HCT116 (cell line): ENCODE measurements at regions not wholly inside any gene's neighbourhood (a gene's known extent, or its start where the extent isn't known, plus 50 kb on each side); places are given as distances from the start of the nearest gene placed in this dataset.

ENCODE experiments used
- ATAC-seq: fragments of 200-7000 bp; cut with Tn5 transposase; 2 replicates; pipeline ENCODE4 v1.9.1; 2020; ENCODE audit warnings: mild to moderate bottlenecking, moderate library complexity
- BruUV-seq: library from RNA; stranded (reverse); fragments of 400-500 nt; replicated peaks from 2 replicates; lab custom pipeline; 2021; lab: Mats Ljungman, UMichigan
- CTCF ChIA-PET: fragments of 300-600 bp; sonication (Branson Sonifier 250); formaldehyde crosslinking; loops from one replicate; lab custom pipeline; 2021; ENCODE audit warnings: antibody characterized with exemption; lab: Charles Lee
- POLR2A ChIA-PET: fragments of 300-600, 350-600 bp; sonication (Branson Sonifier 250); formaldehyde crosslinking; loops from one replicate; lab custom pipeline; 2021; ENCODE audit warnings: antibody characterized with exemption; lab: Charles Lee
- RAD21 ChIA-PET, 2 experiments: fragments of 300-600 bp; sonication (Branson Sonifier 250); formaldehyde crosslinking; loops; one replicate each; lab custom pipeline; 2023; ENCODE audit warnings: low total read pairs in 2 of 2; ENCODE audit not compliant: uncharacterized antibody in 2 of 2, unreplicated experiment in 2 of 2, low non-redundant PET in 1 of 2; lab: Charles Lee
- DNase-seq: peaks from one replicate; pipeline ENCODE4 v3.0.0-alpha.2; 2010; ENCODE audit warnings: low read depth, low spot score
- H2AFZ ChIP-seq: fragments of 200-600 bp; shearing (Covaris generic), sonication (generic); 2 replicates; pipeline ENCODE4 v1.6.1; 2017; ENCODE audit warnings: low read depth, mixed run types, mixed read lengths, antibody characterized with exemption, low read length; ENCODE audit not compliant: poor library complexity, severe bottlenecking
- H3K27ac ChIP-seq: 2 replicates; pipeline ENCODE4 v1.5.1; 2012; ENCODE audit warnings: low read depth, low read length
- H3K27me3 ChIP-seq: fragments of 200-600 bp; sonication (generic); 2 replicates; pipeline ENCODE4 v1.6.1; 2016; ENCODE audit warnings: mixed run types, low read length, mixed read lengths; ENCODE audit not compliant: insufficient read depth
- H3K36me3 ChIP-seq, 2 experiments: fragments of 200-500 bp in 1 of 2; fragments of 200-600 bp in 1 of 2; sonication (Bioruptor generic) in 1 of 2; sonication (generic) in 1 of 2; 2 replicates each; pipeline versions ENCODE4 v1.5.1 to v1.6.1; 2014 to 2016; ENCODE audit warnings: low read length in 2 of 2, inconsistent platforms in 1 of 2, mixed read lengths in 1 of 2, mixed run types in 1 of 2; ENCODE audit not compliant: insufficient read depth in 2 of 2, control insufficient read depth in 1 of 2
- H3K4me1 ChIP-seq, 2 experiments: fragments of 200-600 bp in 1 of 2; sonication (generic) in 1 of 2; 2 replicates each; pipeline versions ENCODE4 v1.5.1 to v1.6.1; 2012 to 2017; ENCODE audit warnings: low read length in 2 of 2, inconsistent platforms in 1 of 2, mild to moderate bottlenecking in 1 of 2, mixed read lengths in 1 of 2, mixed run types in 1 of 2, moderate library complexity in 1 of 2; ENCODE audit not compliant: insufficient read depth in 2 of 2, control insufficient read depth in 1 of 2
- H3K4me2 ChIP-seq: fragments of 200-600 bp; sonication (generic); 2 replicates; pipeline ENCODE4 v1.6.1; 2017; ENCODE audit warnings: mixed run types, low read length, mixed read lengths
- H3K4me3 ChIP-seq, 2 experiments: fragments of 200-600 bp in 1 of 2; sonication (generic) in 1 of 2; replicated peaks in 1 of 2; 2 replicates each; pipeline ENCODE4 v1.5.1; 2011 to 2016; ENCODE audit warnings: low read length in 2 of 2, control low read depth in 1 of 2, low read depth in 1 of 2, mild to moderate bottlenecking in 1 of 2, mixed read lengths in 1 of 2, mixed run types in 1 of 2
- H3K79me2 ChIP-seq: fragments of 200-600 bp; sonication (generic); 2 replicates; pipeline ENCODE4 v1.6.1; 2017; ENCODE audit warnings: mild to moderate bottlenecking, mixed run types, low read length, moderate library complexity, mixed read lengths; ENCODE audit not compliant: insufficient read depth
- H3K9ac ChIP-seq: fragments of 200-600 bp; sonication (generic); 2 replicates; pipeline ENCODE4 v1.6.1; 2016; ENCODE audit warnings: low read length, mixed read lengths
- H3K9me2 ChIP-seq: fragments of 200-600 bp; sonication (generic), shearing (Covaris generic); 2 replicates; pipeline ENCODE4 v1.6.1; 2017; ENCODE audit warnings: mixed run types, mild to moderate bottlenecking, moderate library complexity; ENCODE audit not compliant: insufficient read depth
- H3K9me3 ChIP-seq, 2 experiments: fragments of 200-500 bp in 1 of 2; fragments of 200-600 bp in 1 of 2; sonication (Bioruptor generic) in 1 of 2; sonication (generic) in 1 of 2; 2 replicates each; pipeline ENCODE4 v1.6.1; 2014 to 2017; ENCODE audit warnings: low read length in 2 of 2, mixed read lengths in 2 of 2, inconsistent platforms in 1 of 2, low read depth in 1 of 2, mild to moderate bottlenecking in 1 of 2, mixed run types in 1 of 2, moderate library complexity in 1 of 2; ENCODE audit not compliant: control insufficient read depth in 1 of 2, insufficient read depth in 1 of 2
- H4K20me1 ChIP-seq: fragments of 200-600 bp; sonication (generic), shearing (Covaris generic); 2 replicates; pipeline ENCODE4 v1.6.1; 2017; ENCODE audit warnings: mixed run types, mild to moderate bottlenecking, moderate library complexity; ENCODE audit not compliant: insufficient read depth
- CBX3 ChIP-seq: IDR thresholded peaks from 2 replicates; pipeline ENCODE4 v1.6.1; 2012; ENCODE audit warnings: low read depth
- EGR1 ChIP-seq: IDR thresholded peaks from 2 replicates; pipeline ENCODE4 v1.6.1; 2012; ENCODE audit warnings: low read depth
- ELF1 ChIP-seq: IDR thresholded peaks from 2 replicates; pipeline ENCODE4 v1.6.1; 2012; ENCODE audit warnings: low read depth, borderline replicate concordance
- EZH2phosphoT487 ChIP-seq: fragments of 200-600 bp; IDR thresholded peaks from 2 replicates; pipeline ENCODE4 v1.6.1; 2018; ENCODE audit warnings: antibody characterized with exemption, borderline replicate concordance
- FOSL1 ChIP-seq: IDR thresholded peaks from 2 replicates; pipeline ENCODE4 v1.6.1; 2012; ENCODE audit warnings: low read depth
- JUND ChIP-seq: IDR thresholded peaks from 2 replicates; pipeline ENCODE4 v1.6.1; 2012
- POLR2A ChIP-seq: IDR thresholded peaks from 2 replicates; pipeline ENCODE4 v1.7.0; 2011; ENCODE audit warnings: borderline replicate concordance; ENCODE audit not compliant: insufficient read depth, insufficient read length; ENCODE audit errors: extremely low read depth
- SIN3A ChIP-seq: IDR thresholded peaks from 2 replicates; pipeline ENCODE4 v1.6.1; 2012; ENCODE audit warnings: low read depth
- SRF ChIP-seq: IDR thresholded peaks from 2 replicates; pipeline ENCODE4 v1.6.1; 2012; ENCODE audit warnings: low read depth
- YY1 ChIP-seq: IDR thresholded peaks from 2 replicates; pipeline ENCODE4 v1.6.1; 2011; ENCODE audit warnings: low read length, low read depth, moderate library complexity, mild to moderate bottlenecking; ENCODE audit not compliant: insufficient replicate concordance; ENCODE audit errors: extremely low read depth
- ZFX ChIP-seq: fragments of 450-650 bp; IDR thresholded peaks from 2 replicates; pipeline ENCODE4 v1.6.1; 2017
- intact Hi-C: fragments of 100-400 bp; cut with micrococcal nuclease; formaldehyde crosslinking; loops from 2 replicates; pipeline ENCODE4 v1.10.0; 2022
- TF ChIP-seq, protein P1 (sequence below): IDR thresholded peaks from 2 replicates; pipeline ENCODE4 v1.6.1; 2012; ENCODE audit warnings: low read depth
- TF ChIP-seq, protein P2 (sequence below): IDR thresholded peaks from 2 replicates; pipeline ENCODE4 v1.6.1; 2011; ENCODE audit warnings: mild to moderate bottlenecking, low read length, moderate library complexity; ENCODE audit not compliant: insufficient replicate concordance; ENCODE audit errors: extremely low read depth
- TF ChIP-seq, protein P3 (sequence below): IDR thresholded peaks from 2 replicates; pipeline ENCODE4 v1.6.1; 2012
- TF ChIP-seq, protein P4 (sequence below), 3 experiments: fragments of 200-600 bp in 1 of 3; sonication (generic) in 1 of 3; IDR thresholded peaks in 2 of 3; conservative IDR thresholded peaks in 1 of 3; 2 replicates each; pipeline ENCODE4 v1.5.1; 2012 to 2017; ENCODE audit warnings: low read depth in 2 of 3, low read length in 2 of 3, antibody characterized with exemption in 1 of 3, borderline replicate concordance in 1 of 3, control low read depth in 1 of 3, mild to moderate bottlenecking in 1 of 3, mixed read lengths in 1 of 3, mixed run types in 1 of 3, moderate library complexity in 1 of 3; ENCODE audit not compliant: insufficient read depth in 1 of 3

GRCh38 chr10:131618587-131619267, 282.1 kb upstream of the PPP2R2D start:
- H3K9me2 ChIP-seq, result no peaks in the 10 kb centered on the region
- peaks cover 0 to 12% of the 10 kb centered on the region in 2 experiments; a peak in 2 of 4 replicates for H3K4me1 ChIP-seq
- no peaks in the 10 kb centered on the region for H3K27me3 ChIP-seq
- TF ChIP-seq JUND, result no peak
- no peak for TF ChIP-seq FOSL1
- TF ChIP-seq YY1, result no peak
- TF ChIP-seq, protein P1, sequence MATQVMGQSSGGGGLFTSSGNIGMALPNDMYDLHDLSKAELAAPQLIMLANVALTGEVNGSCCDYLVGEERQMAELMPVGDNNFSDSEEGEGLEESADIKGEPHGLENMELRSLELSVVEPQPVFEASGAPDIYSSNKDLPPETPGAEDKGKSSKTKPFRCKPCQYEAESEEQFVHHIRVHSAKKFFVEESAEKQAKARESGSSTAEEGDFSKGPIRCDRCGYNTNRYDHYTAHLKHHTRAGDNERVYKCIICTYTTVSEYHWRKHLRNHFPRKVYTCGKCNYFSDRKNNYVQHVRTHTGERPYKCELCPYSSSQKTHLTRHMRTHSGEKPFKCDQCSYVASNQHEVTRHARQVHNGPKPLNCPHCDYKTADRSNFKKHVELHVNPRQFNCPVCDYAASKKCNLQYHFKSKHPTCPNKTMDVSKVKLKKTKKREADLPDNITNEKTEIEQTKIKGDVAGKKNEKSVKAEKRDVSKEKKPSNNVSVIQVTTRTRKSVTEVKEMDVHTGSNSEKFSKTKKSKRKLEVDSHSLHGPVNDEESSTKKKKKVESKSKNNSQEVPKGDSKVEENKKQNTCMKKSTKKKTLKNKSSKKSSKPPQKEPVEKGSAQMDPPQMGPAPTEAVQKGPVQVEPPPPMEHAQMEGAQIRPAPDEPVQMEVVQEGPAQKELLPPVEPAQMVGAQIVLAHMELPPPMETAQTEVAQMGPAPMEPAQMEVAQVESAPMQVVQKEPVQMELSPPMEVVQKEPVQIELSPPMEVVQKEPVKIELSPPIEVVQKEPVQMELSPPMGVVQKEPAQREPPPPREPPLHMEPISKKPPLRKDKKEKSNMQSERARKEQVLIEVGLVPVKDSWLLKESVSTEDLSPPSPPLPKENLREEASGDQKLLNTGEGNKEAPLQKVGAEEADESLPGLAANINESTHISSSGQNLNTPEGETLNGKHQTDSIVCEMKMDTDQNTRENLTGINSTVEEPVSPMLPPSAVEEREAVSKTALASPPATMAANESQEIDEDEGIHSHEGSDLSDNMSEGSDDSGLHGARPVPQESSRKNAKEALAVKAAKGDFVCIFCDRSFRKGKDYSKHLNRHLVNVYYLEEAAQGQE, result no peak
- TF ChIP-seq ZFX, result no peak
- TF ChIP-seq SRF, result no peak
- no peak for TF ChIP-seq POLR2A
- TF ChIP-seq, protein P2, sequence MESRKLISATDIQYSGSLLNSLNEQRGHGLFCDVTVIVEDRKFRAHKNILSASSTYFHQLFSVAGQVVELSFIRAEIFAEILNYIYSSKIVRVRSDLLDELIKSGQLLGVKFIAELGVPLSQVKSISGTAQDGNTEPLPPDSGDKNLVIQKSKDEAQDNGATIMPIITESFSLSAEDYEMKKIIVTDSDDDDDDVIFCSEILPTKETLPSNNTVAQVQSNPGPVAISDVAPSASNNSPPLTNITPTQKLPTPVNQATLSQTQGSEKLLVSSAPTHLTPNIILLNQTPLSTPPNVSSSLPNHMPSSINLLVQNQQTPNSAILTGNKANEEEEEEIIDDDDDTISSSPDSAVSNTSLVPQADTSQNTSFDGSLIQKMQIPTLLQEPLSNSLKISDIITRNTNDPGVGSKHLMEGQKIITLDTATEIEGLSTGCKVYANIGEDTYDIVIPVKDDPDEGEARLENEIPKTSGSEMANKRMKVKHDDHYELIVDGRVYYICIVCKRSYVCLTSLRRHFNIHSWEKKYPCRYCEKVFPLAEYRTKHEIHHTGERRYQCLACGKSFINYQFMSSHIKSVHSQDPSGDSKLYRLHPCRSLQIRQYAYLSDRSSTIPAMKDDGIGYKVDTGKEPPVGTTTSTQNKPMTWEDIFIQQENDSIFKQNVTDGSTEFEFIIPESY, result no peak
- TF ChIP-seq EGR1, result no peak
- TF ChIP-seq, protein P3, sequence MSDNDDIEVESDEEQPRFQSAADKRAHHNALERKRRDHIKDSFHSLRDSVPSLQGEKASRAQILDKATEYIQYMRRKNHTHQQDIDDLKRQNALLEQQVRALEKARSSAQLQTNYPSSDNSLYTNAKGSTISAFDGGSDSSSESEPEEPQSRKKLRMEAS, result no peak
- no peak for TF ChIP-seq SIN3A
- TF ChIP-seq, protein P4, sequence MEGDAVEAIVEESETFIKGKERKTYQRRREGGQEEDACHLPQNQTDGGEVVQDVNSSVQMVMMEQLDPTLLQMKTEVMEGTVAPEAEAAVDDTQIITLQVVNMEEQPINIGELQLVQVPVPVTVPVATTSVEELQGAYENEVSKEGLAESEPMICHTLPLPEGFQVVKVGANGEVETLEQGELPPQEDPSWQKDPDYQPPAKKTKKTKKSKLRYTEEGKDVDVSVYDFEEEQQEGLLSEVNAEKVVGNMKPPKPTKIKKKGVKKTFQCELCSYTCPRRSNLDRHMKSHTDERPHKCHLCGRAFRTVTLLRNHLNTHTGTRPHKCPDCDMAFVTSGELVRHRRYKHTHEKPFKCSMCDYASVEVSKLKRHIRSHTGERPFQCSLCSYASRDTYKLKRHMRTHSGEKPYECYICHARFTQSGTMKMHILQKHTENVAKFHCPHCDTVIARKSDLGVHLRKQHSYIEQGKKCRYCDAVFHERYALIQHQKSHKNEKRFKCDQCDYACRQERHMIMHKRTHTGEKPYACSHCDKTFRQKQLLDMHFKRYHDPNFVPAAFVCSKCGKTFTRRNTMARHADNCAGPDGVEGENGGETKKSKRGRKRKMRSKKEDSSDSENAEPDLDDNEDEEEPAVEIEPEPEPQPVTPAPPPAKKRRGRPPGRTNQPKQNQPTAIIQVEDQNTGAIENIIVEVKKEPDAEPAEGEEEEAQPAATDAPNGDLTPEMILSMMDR (IDR thresholded peaks at IDR 0.05 in 2 of 3, conservative IDR thresholded peaks at IDR 0.05 in 1 of 3; ENCODE audit: borderline replicate concordance in 1 of 3, insufficient read depth in 1 of 3, low read depth in 2 of 3, low read length in 2 of 3), result no peak
- TF ChIP-seq ELF1, result no peak
- TF ChIP-seq CBX3, result no peak
- TF ChIP-seq EZH2phosphoT487, result no peak
- no peaks in the 10 kb centered on the region for H3K9me3 ChIP-seq
- CTCF ChIA-PET, result no interaction called here
- H3K9ac ChIP-seq, result no peak overlapping the region
- no peaks in the 10 kb centered on the region for H3K79me2 ChIP-seq
- H4K20me1 ChIP-seq, result no peaks in the 10 kb centered on the region
- POLR2A ChIA-PET, result no interaction called here
- intact Hi-C loops, result no loop called here
- H3K27ac ChIP-seq, result no peak overlapping the region
- H3K4me3 ChIP-seq, result no peak overlapping the region
- no peaks in the 10 kb centered on the region for H3K36me3 ChIP-seq
- no TSS peak for BruUV-seq
- H3K4me2 ChIP-seq, result no peak overlapping the region
- H2AFZ ChIP-seq, result no peak overlapping the region
- DNase-seq (no peak), ATAC-seq (no peak)
- RAD21 ChIA-PET, result no interaction called here
